Heart left ventricle (tissue), 16 donors: ENCODE measurements at regions not wholly inside any gene's neighbourhood (a gene's known extent, or its start where the extent isn't known, plus 50 kb on each side); places are given as distances from the start of the nearest gene placed in this dataset.

ENCODE experiments used
- ATAC-seq, 4 donors: fragments of 200-7000 bp; cut with Tn5 transposase; one replicate each; pipeline ENCODE4 v1.9.1; 2020 to 2022; ENCODE audit warnings: moderate library complexity in 4 of 4, mild to moderate bottlenecking in 3 of 4, moderate number of reproducible peaks in 1 of 4
- DNase-seq, 5 donors: peaks; one replicate each; pipeline ENCODE4 v3.0.0-alpha.2; 2020
- H3K27ac ChIP-seq, 12 donors: fragments of 200-600 bp; sonication (generic) in 4 of 12; one replicate each; pipeline versions ENCODE4 v1.5.0 to v1.8.0; 2016 to 2022; ENCODE audit warnings: mild to moderate bottlenecking in 2 of 12
- H3K27me3 ChIP-seq, 9 donors: fragments of 200-600 bp; sonication (generic) in 2 of 9; one replicate each; pipeline versions ENCODE4 v1.5.1 to v1.8.0; 2016 to 2022; ENCODE audit warnings: mild to moderate bottlenecking in 3 of 9
- H3K36me3 ChIP-seq, 9 donors: fragments of 200-600 bp; sonication (generic) in 2 of 9; one replicate each; pipeline versions ENCODE4 v1.5.0 to v1.8.0; 2018 to 2022; ENCODE audit warnings: mild to moderate bottlenecking in 2 of 9
- H3K4me1 ChIP-seq, 12 donors: fragments of 200-600 bp; sonication (generic) in 4 of 12; one replicate each; pipeline versions ENCODE4 v1.5.0 to v1.8.0; 2016 to 2022; ENCODE audit warnings: mild to moderate bottlenecking in 3 of 12
- H3K4me3 ChIP-seq, 12 donors: fragments of 200-600 bp; sonication (generic) in 4 of 12; one replicate each; pipeline versions ENCODE4 v1.5.0 to v1.8.0; 2017 to 2022; ENCODE audit warnings: mild to moderate bottlenecking in 9 of 12, moderate library complexity in 4 of 12
- H3K9me3 ChIP-seq, 12 donors: fragments of 200-600 bp; sonication (generic) in 4 of 12; one replicate each; pipeline versions ENCODE4 v1.5.0 to v1.8.0; 2016 to 2022; ENCODE audit warnings: mild to moderate bottlenecking in 1 of 12
- POLR2A ChIP-seq, 2 donors: fragments of 450-650 bp; IDR thresholded peaks; one replicate each; pipeline ENCODE4 v1.6.1; 2017; ENCODE audit warnings: antibody characterized with exemption in 2 of 2, mild to moderate bottlenecking in 2 of 2, moderate library complexity in 2 of 2
- WGBS, 4 donors: extraction: QIAGEN DNeasy Blood & Tissue Kit in 2 of 4; methylation state at CpG; one replicate each; pipeline versions ENCODE4 v1.1.5 to v1.1.7; 2013 to 2018; 5-methylcytosine and 5-hydroxymethylcytosine counted together
- intact Hi-C, 10 donors: fragments of 100-400 bp; cut with DNase I; formaldehyde crosslinking; loops; one replicate each; pipeline versions ENCODE4 v1.11.1 to v1.14.2; 2022
- TF ChIP-seq, protein P1 (sequence below), 12 donors: fragments of 200-600 bp; sonication (generic) in 4 of 12; IDR thresholded peaks; one replicate each; pipeline versions ENCODE4 v1.5.0 to v1.8.0; 2018 to 2022; ENCODE audit warnings: antibody characterized with exemption in 12 of 12, mild to moderate bottlenecking in 5 of 12
- donor health status: ischemic (EF 13 %, LVEDD 7.1; RV severe dilation, severe dysfunction).
- donor health status: healthy with polysubstance abuse.
- donor health status: DM: no; HTN: yes; CAD: no.
- donor health status: DM: no; HTN: no; CAD: no.
- donor health status: ischemic (EF 25% LVEDD 6.9; RV normal size, moderate dysfunction).
- donor health status: ischemic (EF 25% LVEDD 5.7; RV mildly dilated, moderate dysfunction).
- donor health status: healthy.
- donor health status: DM: yes; HTN: yes; CAD: no.
- donor health status: ischemic (EF 35%, LVEDD 5.7; RV mildly dilated, moderate dysfunction).
- donor health status: nonischemic (EF 11% LVEDD 7.7; RV severe dilation, severe dysfunction).
- donor health status: DM: yes; HTN: yes; CAD: no.
- donor health status: PGD.
- donor health status: ischemic (EF 29% LVEDD 5.4; RV normal size, mild dysfunction).
- donor health status: nonischemic (EF 23%, LVEDD 6.1; RV moderate dilation, normal function).

DNA sequence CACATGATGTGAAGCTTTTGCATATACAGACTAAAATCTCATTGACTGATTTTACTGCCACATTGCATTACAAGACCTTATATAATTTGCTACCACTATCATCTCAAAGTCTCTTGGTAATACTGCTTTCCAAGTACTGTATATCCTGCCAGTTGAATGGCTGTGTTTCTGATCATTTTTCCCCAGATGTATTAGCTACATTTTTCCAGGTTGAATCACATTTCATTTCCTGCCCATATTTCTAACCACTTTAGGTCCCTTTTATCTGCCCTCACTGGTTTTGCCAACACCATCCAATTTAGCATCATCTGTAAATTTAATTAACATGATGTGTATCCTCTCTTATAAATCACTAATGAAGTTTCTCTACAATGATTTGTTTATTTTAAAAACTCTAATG, 365.7 kb upstream of the PMFBP1 start:
- DNase-seq = no peak
- Histone ChIP-seq H3K27me3 (no peaks in the 10 kb centered on the region), H3K4me1 (no peaks in the 10 kb centered on the region), H3K36me3 (no peaks in the 10 kb centered on the region), H3K27ac (no peak overlapping the region), H3K4me3 (no peak overlapping the region), H3K9me3 (no peaks in the 10 kb centered on the region)
- ATAC-seq = no peak
- TF ChIP-seq, protein P1, sequence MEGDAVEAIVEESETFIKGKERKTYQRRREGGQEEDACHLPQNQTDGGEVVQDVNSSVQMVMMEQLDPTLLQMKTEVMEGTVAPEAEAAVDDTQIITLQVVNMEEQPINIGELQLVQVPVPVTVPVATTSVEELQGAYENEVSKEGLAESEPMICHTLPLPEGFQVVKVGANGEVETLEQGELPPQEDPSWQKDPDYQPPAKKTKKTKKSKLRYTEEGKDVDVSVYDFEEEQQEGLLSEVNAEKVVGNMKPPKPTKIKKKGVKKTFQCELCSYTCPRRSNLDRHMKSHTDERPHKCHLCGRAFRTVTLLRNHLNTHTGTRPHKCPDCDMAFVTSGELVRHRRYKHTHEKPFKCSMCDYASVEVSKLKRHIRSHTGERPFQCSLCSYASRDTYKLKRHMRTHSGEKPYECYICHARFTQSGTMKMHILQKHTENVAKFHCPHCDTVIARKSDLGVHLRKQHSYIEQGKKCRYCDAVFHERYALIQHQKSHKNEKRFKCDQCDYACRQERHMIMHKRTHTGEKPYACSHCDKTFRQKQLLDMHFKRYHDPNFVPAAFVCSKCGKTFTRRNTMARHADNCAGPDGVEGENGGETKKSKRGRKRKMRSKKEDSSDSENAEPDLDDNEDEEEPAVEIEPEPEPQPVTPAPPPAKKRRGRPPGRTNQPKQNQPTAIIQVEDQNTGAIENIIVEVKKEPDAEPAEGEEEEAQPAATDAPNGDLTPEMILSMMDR (IDR thresholded peaks at IDR 0.05) = no peak
- TF ChIP-seq POLR2A (IDR thresholded peaks at IDR 0.05) = no peak
- intact Hi-C loops = no loop called here

DNA sequence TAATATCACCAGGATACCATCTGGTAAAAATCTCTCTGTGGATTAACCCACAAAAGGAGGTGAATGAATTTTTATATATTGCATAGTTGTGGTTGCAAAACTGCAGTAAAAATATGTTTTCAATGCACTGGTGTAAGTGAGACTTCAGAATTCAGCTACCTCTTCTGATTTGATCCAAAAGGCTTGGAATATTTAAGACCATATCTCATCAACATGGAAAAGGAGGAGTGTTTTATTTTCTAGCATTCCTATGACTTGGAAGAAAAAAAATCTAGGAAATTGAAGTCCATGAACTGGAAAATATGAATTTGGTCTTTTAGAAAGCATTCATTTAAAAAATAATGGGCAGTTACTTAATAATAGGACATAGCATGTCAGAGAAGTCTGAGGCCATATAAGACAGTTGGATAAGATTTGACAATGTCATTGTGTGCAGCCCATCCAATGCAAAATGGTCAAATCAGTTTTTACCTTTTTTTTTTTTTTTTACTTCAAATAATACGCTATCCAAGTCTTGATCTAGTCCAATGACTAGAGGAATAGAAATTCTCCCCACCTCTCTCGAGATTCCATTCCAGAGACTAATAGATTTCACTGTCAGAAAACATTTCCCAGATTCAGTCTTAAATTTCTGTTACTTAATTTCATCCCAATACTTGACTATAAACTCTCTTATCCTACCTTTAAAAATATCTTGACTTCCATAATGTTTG, 364.9 kb upstream of the PMFBP1 start:
- ATAC-seq (no peak), DNase-seq (no peak)
- Histone ChIP-seq H3K4me3 (no peak overlapping the region), H3K4me1 (no peaks in the 10 kb centered on the region), H3K36me3 (no peaks in the 10 kb centered on the region), H3K27me3 (no peaks in the 10 kb centered on the region), H3K9me3 (no peaks in the 10 kb centered on the region), H3K27ac (no peak overlapping the region)
- intact Hi-C loops = no loop called here
- WGBS, 4 donors = 66 to 94% (median 90%) methylated on average over 2 of the region's 2 CpGs
- no peak for TF ChIP-seq POLR2A (IDR thresholded peaks at IDR 0.05)
- TF ChIP-seq, protein P1 (IDR thresholded peaks at IDR 0.05) = no peak

DNA sequence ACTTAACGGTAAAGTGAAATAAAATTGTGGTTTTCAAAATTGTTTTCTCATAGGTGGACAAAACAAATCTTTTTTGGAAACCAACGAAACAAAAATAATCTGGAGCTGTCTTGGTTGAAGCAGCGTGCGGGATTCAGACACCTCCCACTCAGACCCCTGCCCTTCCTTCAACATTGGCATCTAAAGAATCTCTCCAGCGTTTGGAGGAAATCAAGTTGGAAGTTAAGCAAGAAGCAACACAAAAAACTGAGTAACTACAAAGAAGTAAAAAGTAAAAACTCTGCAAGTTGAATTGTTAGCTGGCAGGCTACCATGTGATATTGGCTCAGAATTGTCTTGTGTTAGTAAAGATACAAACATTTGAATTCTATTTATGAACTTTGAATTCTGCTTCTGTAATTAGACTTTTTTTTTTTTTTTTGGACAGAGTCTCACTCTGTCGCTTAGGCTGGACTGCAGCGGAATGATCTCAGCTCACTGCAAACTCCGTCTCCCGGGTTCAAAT, 361.0 kb upstream of the PMFBP1 start:
- Histone ChIP-seq H3K4me3 (no peak overlapping the region), H3K9me3 (no peaks in the 10 kb centered on the region), H3K27ac (no peak overlapping the region), H3K4me1 (no peaks in the 10 kb centered on the region), H3K36me3 (no peaks in the 10 kb centered on the region), H3K27me3 (no peaks in the 10 kb centered on the region)
- intact Hi-C loops = no loop called here
- no peak for ATAC-seq
- 54 to 60% (median 58%) methylated on average over 9 of the region's 9 CpGs for WGBS, 4 donors
- DNase-seq = no peak
- TF ChIP-seq, protein P1 (IDR thresholded peaks at IDR 0.05) = no peak
- TF ChIP-seq POLR2A (IDR thresholded peaks at IDR 0.05) = no peak

DNA sequence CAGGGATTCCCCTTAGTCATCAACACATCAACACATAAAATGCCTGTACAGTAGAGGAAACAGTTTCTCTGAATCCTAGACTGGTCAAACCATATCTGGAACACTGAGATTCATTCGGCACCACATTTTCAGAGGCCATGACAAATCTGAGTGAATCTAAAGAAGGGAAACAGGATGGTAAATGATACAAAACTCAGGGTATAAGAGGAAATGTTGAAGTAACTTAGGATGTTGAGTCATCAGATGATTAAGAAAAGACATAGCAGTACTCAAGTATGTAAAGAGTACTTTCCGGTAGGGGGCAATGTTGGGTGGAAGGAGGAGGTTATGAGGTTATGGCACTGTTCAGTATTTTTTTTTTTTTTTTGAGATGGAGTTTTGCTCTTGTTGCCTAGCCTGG, 358.5 kb upstream of the PMFBP1 start:
- intact Hi-C loops = no loop called here
- ATAC-seq (no peak), DNase-seq (no peak)
- Histone ChIP-seq H3K4me1 (no peaks in the 10 kb centered on the region), H3K36me3 (no peaks in the 10 kb centered on the region), H3K27ac (no peak overlapping the region), H3K4me3 (no peak overlapping the region), H3K9me3 (no peaks in the 10 kb centered on the region), H3K27me3 (no peaks in the 10 kb centered on the region)
- TF ChIP-seq, protein P1 (IDR thresholded peaks at IDR 0.05) = no peak
- no peak for TF ChIP-seq POLR2A (IDR thresholded peaks at IDR 0.05)
- WGBS, 4 donors = 89 to 95% (median 90%) methylated on average over 2 of the region's 2 CpGs
